Activated CD4-positive, alpha-beta T cell treated with anti-CD3 and anti-CD28 coated beads for 4 hours (primary cell): ENCODE measurements at regions not wholly inside any gene's neighbourhood (a gene's known extent, or its start where the extent isn't known, plus 50 kb on each side); places are given as distances from the start of the nearest gene placed in this dataset.

Experiments
- DNase-seq, 2 donors: peaks; one replicate each; pipeline ENCODE4 v3.0.0-alpha.2; 2020

GRCh38 chr13:107551521-107551920 is 663.8 kb downstream of the LIG4 start:
- no peak for DNase-seq

GRCh38 chr13:107548338-107548737 is 667.0 kb downstream of the LIG4 start:
- DNase-seq = no peak

GRCh38 chr13:107545946-107546502 is 669.3 kb downstream of the LIG4 start:
- DNase-seq = no peak

- DNase-seq = no peak
Observed at GRCh38 chr13:107534548-107534947, 680.8 kb downstream of the LIG4 start.

GRCh38 chr13:107531816-107532215 is 683.5 kb downstream of the LIG4 start:
- DNase-seq = no peak

GRCh38 chr13:107531180-107531579 is 684.2 kb downstream of the LIG4 start:
- DNase-seq = no peak

- DNase-seq = no peak
Observed at GRCh38 chr13:107529035-107529434, 686.3 kb downstream of the LIG4 start.

- no peak for DNase-seq
Observed at GRCh38 chr13:107518780-107519179, 696.6 kb downstream of the LIG4 start.

GRCh38 chr13:107518292-107518691 is 697.0 kb downstream of the LIG4 start:
- DNase-seq = no peak

- no peak for DNase-seq
Observed at GRCh38 chr13:107516517-107516916, 698.8 kb downstream of the LIG4 start.

GRCh38 chr13:107512551-107512950 is 702.8 kb downstream of the LIG4 start:
- no peak for DNase-seq

GRCh38 chr13:107497661-107498060 is 717.7 kb downstream of the LIG4 start:
- DNase-seq = no peak

GRCh38 chr13:107493266-107493665 is 722.1 kb downstream of the LIG4 start:
- DNase-seq = no peak

- no peak for DNase-seq
Observed at GRCh38 chr13:107482688-107483087, 732.6 kb downstream of the LIG4 start.

- DNase-seq = no peak
Observed at GRCh38 chr13:107480130-107480529, 735.2 kb downstream of the LIG4 start.

- DNase-seq = no peak
Observed at GRCh38 chr13:107477772-107478379, 737.5 kb downstream of the LIG4 start.

- no peak for DNase-seq
Observed at GRCh38 chr13:107475753-107476453, 739.4 kb downstream of the LIG4 start.

- DNase-seq = no peak
Observed at GRCh38 chr13:107473253-107473652, 742.1 kb downstream of the LIG4 start.

GRCh38 chr13:107466326-107467099 is 748.8 kb downstream of the LIG4 start:
- no peak for DNase-seq

GRCh38 chr13:107462501-107462900 is 752.8 kb downstream of the LIG4 start:
- no peak for DNase-seq

- no peak for DNase-seq
Observed at GRCh38 chr13:107461751-107462150, 753.6 kb downstream of the LIG4 start.

- DNase-seq = no peak
Observed at GRCh38 chr13:107459430-107459829, 755.9 kb downstream of the LIG4 start.

GRCh38 chr13:107458269-107458668 is 757.1 kb downstream of the LIG4 start:
- no peak for DNase-seq

- no peak for DNase-seq
Observed at GRCh38 chr13:107457686-107458085, 757.6 kb downstream of the LIG4 start.
